Smooth muscle cell (in vitro differentiated cells): ENCODE measurements at regions not wholly inside any gene's neighbourhood (a gene's known extent, or its start where the extent isn't known, plus 50 kb on each side); places are given as distances from the start of the nearest gene placed in this dataset.

Experiments used
- DNase-seq: peaks from one replicate; lab custom pipeline; 2025; ENCODE audit not compliant: unreplicated experiment; lab: John Stamatoyannopoulos, UW
- H2AFZ ChIP-seq: fragments of 200-600 bp; sonication (generic); 2 replicates; pipeline ENCODE4 v1.6.0; 2016; ENCODE audit warnings: antibody characterized with exemption, low read depth, mild to moderate bottlenecking
- H3F3A ChIP-seq: fragments of 200-600 bp; sonication (generic); 2 replicates; pipeline ENCODE4 v1.6.0; 2017; ENCODE audit warnings: antibody characterized with exemption, low read depth
- H3K27ac ChIP-seq: fragments of 200-600 bp; sonication (generic); 2 replicates; pipeline ENCODE4 v1.5.1; 2016; ENCODE audit warnings: low read depth, mild to moderate bottlenecking
- H3K27me3 ChIP-seq: fragments of 200-600 bp; sonication (generic); 2 replicates; pipeline ENCODE4 v1.6.1; 2016; ENCODE audit warnings: low read depth, mild to moderate bottlenecking
- H3K36me3 ChIP-seq: fragments of 200-600 bp; sonication (generic); 2 replicates; pipeline ENCODE4 v1.5.1; 2016; ENCODE audit warnings: low read depth
- H3K4me1 ChIP-seq: fragments of 200-600 bp; sonication (generic); 2 replicates; pipeline ENCODE4 v1.5.1; 2016; ENCODE audit warnings: low read depth
- H3K4me2 ChIP-seq: fragments of 200-600 bp; sonication (generic); 2 replicates; pipeline ENCODE4 v1.6.0; 2016; ENCODE audit warnings: mild to moderate bottlenecking
- H3K4me3 ChIP-seq: fragments of 200-600 bp; sonication (generic); 2 replicates; pipeline ENCODE4 v1.5.1; 2016; ENCODE audit warnings: mild to moderate bottlenecking
- H3K79me2 ChIP-seq: fragments of 200-600 bp; sonication (generic); 2 replicates; pipeline ENCODE4 v1.6.0; 2016; ENCODE audit warnings: low read depth, mild to moderate bottlenecking
- H3K9ac ChIP-seq: fragments of 200-600 bp; sonication (generic); 2 replicates; pipeline ENCODE4 v1.6.0; 2016; ENCODE audit warnings: low read depth
- H3K9me3 ChIP-seq: fragments of 200-600 bp; sonication (generic); replicated peaks from 2 replicates; pipeline ENCODE4 v1.5.1; 2016; ENCODE audit warnings: low read depth
- H4K20me1 ChIP-seq: fragments of 200-600 bp; sonication (generic); 2 replicates; pipeline ENCODE4 v1.6.0; 2016; ENCODE audit warnings: low read depth
- WGBS: methylation state at CpG from one replicate; pipeline ENCODE4 v1.1.7; 2016; ENCODE audit warnings: low lambda C conversion rate; 5-methylcytosine and 5-hydroxymethylcytosine counted together
- TF ChIP-seq, protein P1 (sequence below): fragments of 200-600 bp; sonication (generic); IDR thresholded peaks from 2 replicates; pipeline ENCODE4 v1.5.1; 2017; ENCODE audit warnings: borderline replicate concordance, mild to moderate bottlenecking, antibody characterized with exemption; ENCODE audit not compliant: insufficient read depth, poor library complexity, severe bottlenecking

DNA sequence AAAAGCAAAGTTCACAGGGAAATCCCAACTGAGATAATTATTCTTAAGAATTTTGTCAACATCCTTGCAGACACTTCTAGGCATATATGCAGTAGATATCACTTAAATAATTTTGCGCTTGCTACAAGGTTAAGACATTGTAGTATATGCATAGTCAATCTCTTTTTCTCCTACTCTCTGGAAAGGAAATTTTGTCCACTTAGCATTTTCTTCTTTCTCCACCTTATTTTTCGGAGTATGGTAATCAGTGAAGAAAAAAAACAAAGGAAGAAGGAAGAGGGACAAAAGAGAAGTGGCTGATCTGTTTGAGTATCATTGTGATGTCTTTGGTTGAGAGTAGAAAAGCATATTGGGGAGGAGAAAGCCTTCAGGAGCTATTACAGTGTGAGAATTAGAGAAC is 104.6 kb downstream of the LACC1 start:
- H2AFZ ChIP-seq = no peak overlapping the region
- H3K4me3 ChIP-seq = no peak overlapping the region
- TF ChIP-seq, protein P1, sequence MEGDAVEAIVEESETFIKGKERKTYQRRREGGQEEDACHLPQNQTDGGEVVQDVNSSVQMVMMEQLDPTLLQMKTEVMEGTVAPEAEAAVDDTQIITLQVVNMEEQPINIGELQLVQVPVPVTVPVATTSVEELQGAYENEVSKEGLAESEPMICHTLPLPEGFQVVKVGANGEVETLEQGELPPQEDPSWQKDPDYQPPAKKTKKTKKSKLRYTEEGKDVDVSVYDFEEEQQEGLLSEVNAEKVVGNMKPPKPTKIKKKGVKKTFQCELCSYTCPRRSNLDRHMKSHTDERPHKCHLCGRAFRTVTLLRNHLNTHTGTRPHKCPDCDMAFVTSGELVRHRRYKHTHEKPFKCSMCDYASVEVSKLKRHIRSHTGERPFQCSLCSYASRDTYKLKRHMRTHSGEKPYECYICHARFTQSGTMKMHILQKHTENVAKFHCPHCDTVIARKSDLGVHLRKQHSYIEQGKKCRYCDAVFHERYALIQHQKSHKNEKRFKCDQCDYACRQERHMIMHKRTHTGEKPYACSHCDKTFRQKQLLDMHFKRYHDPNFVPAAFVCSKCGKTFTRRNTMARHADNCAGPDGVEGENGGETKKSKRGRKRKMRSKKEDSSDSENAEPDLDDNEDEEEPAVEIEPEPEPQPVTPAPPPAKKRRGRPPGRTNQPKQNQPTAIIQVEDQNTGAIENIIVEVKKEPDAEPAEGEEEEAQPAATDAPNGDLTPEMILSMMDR = no peak
- peaks cover 29% of the 10 kb centered on the region for H3K4me1 ChIP-seq
- no peaks in the 10 kb centered on the region for H4K20me1 ChIP-seq
- no peak overlapping the region for H3K9ac ChIP-seq
- no peaks in the 10 kb centered on the region for H3K79me2 ChIP-seq
- H3K9me3 ChIP-seq = no peaks in the 10 kb centered on the region
- H3K4me2 ChIP-seq = no peak overlapping the region
- H3K27ac ChIP-seq = no peak overlapping the region
- H3K27me3 ChIP-seq = no peaks in the 10 kb centered on the region
- 89% methylated on average over 2 of the region's 2 CpGs for WGBS
- H3K36me3 ChIP-seq = no peaks in the 10 kb centered on the region
- peaks cover 13% of the 10 kb centered on the region for H3F3A ChIP-seq
- DNase-seq = no peak

DNA sequence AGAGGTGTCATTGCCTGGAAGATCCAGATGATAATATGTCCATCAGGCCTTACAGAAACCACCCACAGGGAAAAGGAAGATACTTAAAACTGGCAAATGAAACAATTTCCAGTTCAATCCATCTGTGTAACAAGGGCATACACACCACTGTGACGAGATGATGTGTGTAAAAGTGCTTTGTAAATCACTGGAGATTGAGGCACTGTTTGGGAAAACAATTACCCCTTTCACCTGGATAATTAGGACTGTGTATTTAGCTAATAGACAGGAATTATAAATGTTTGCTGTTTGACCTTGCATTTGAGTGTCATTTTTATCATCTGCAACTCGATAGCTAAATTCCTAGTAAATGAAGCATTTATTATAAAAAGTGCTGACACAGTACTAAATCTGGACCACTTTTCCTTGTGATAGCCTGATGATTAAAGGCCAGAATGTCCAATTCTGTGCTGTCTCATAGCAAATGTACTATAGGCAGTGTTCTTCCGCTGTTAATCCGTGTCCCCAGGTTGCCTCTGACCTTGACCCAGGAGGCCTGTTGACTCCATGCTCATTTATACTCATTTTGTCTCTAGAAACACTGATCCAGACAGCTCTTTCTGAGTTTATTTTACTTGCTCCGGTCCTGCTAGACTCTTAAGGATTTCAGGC is 105.8 kb downstream of the LACC1 start:
- Histone ChIP-seq H3K9ac (no peak overlapping the region), H3K27ac (no peak overlapping the region), H3K4me1 (peaks cover 29% of the 10 kb centered on the region), H4K20me1 (no peaks in the 10 kb centered on the region), H3K36me3 (no peaks in the 10 kb centered on the region), H3F3A (peaks cover 13% of the 10 kb centered on the region), H3K4me3 (no peak overlapping the region), H3K27me3 (no peaks in the 10 kb centered on the region), H3K79me2 (no peaks in the 10 kb centered on the region), H3K9me3 (no peaks in the 10 kb centered on the region), H3K4me2 (peak overlapping the region; percentile 50), H2AFZ (peak overlapping the region; percentile 34)
- DNase-seq = no peak
- TF ChIP-seq, protein P1 = no peak
- WGBS = 67% methylated on average over 5 of the region's 5 CpGs

DNA sequence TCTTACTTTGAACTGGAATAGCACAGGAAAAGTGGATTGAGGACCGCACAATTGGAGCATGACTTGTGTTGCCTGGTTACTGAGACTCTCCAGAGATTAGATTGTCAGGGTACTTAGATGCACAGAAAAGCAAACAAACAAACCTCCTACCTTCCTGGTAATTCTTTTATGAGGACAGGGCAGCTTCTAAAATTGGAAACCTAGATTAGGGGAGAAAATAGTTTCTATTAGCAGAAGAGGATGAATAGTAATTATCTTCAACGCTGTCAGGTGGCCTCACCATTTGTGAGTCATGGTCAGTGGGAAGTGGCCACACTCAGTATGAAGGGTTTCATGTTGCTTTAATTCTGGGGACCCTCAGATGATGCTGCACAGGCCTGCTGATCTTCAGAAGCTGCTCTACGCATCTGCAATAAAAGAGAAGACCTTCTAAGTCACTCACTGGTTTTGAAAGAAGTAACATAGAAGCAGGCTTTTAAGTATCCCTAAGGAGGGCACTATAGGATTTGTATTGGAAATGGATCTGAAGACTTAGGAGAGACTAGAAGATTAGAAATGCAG is 106.8 kb downstream of the LACC1 start:
- no peak for DNase-seq
- TF ChIP-seq, protein P1 = no peak
- peaks cover 13% of the 10 kb centered on the region for H3F3A ChIP-seq
- no peak overlapping the region for H3K9ac ChIP-seq
- peaks cover 29% of the 10 kb centered on the region for H3K4me1 ChIP-seq
- H2AFZ ChIP-seq = no peak overlapping the region
- no peaks in the 10 kb centered on the region for H3K27me3 ChIP-seq
- H4K20me1 ChIP-seq = no peaks in the 10 kb centered on the region
- no peak overlapping the region for H3K4me3 ChIP-seq
- peak overlapping the region; percentile 50 for H3K4me2 ChIP-seq
- H3K9me3 ChIP-seq = no peaks in the 10 kb centered on the region
- 18% methylated on average over 3 of the region's 3 CpGs for WGBS
- H3K79me2 ChIP-seq = no peaks in the 10 kb centered on the region
- no peaks in the 10 kb centered on the region for H3K36me3 ChIP-seq
- H3K27ac ChIP-seq = peak overlapping the region; percentile 20

DNA sequence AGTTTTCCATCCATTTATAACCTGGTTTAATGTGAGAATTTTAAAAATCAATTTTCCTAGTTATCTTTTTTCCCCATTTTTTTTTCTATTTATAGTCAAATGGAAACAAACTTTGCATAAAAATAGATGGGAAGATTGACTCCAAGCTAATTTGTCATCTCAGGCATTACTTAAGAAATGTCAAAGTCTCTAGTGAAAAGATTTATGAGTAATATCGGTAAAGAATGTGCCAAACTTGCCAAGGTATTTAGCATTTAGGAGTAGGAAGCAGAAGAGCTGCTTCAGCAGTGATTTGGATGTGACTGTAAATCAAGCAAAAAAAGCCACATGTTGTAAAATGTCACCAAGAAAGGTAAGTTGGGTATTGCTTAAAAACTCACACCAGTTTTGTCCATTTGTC is 108.6 kb downstream of the LACC1 start:
- H2AFZ ChIP-seq = no peak overlapping the region
- no peaks in the 10 kb centered on the region for H4K20me1 ChIP-seq
- no peak overlapping the region for H3K9ac ChIP-seq
- H3K9me3 ChIP-seq = no peaks in the 10 kb centered on the region
- no peak overlapping the region for H3K4me3 ChIP-seq
- no peaks in the 10 kb centered on the region for H3K27me3 ChIP-seq
- no peaks in the 10 kb centered on the region for H3K36me3 ChIP-seq
- TF ChIP-seq, protein P1 = no peak
- H3K79me2 ChIP-seq = no peaks in the 10 kb centered on the region
- no peak overlapping the region for H3K27ac ChIP-seq
- H3K4me2 ChIP-seq = no peak overlapping the region
- 74% methylated on average over 1 of the region's 1 CpG for WGBS
- no peak for DNase-seq
- peaks cover 13% of the 10 kb centered on the region for H3F3A ChIP-seq
- peaks cover 25% of the 10 kb centered on the region for H3K4me1 ChIP-seq
